NCI-H1417 treated with DMSO at 0.1 percent for 48 hours (cell line): ENCODE measurements at regions not wholly inside any gene's neighbourhood (a gene's known extent, or its start where the extent isn't known, plus 50 kb on each side); places are given as distances from the start of the nearest gene placed in this dataset.

Source experiments
- DNase-seq: peaks from one replicate; lab custom pipeline; 2025; lab: John Stamatoyannopoulos, UW

GRCh38 chr1:182735343-182735742 lies 51.0 kb upstream of the RGS8 start:
- no peak for DNase-seq

DNA sequence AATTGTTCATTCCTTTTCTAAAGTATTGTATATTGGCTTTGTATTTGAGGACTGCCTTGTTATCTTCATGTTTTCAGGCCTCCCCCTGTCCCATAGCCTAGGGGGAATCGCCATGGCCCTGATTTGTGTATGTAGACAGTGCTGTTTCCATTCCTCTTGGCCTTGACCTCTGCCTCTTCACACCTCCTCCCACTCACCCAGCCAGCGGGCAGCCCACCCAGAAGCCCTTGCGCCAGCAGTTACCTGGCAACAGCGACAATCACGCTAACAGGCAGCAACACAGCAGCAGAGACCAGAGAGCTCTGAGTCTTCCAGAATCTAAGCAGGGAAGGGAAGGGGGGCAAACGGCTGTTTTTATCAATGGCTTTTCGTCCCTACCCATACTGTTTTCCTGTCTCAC lies 50.0 kb upstream of the NPL start:
- DNase-seq: peak; percentile 9
